Sigmoid colon (tissue), 6 donors: ENCODE measurements at regions not wholly inside any gene's neighbourhood (a gene's known extent, or its start where the extent isn't known, plus 50 kb on each side); places are given as distances from the start of the nearest gene placed in this dataset.

Experiments
- DNase-seq: peaks from one replicate; pipeline ENCODE4 v3.0.0-alpha.2; 2019
- H3K27ac ChIP-seq, 4 donors: fragments of 200-600 bp; sonication (generic); one replicate each; pipeline ENCODE4 v1.5.1; 2016 to 2019; ENCODE audit warnings: mild to moderate bottlenecking in 1 of 4
- H3K27me3 ChIP-seq, 3 donors: fragments of 200-600 bp; sonication (generic); one replicate each; pipeline ENCODE4 v1.5.1; 2019; ENCODE audit warnings: mild to moderate bottlenecking in 1 of 3
- H3K36me3 ChIP-seq, 4 donors: fragments of 200-600 bp; sonication (generic); one replicate each; pipeline ENCODE4 v1.5.1; 2016 to 2019
- H3K4me1 ChIP-seq, 4 donors: fragments of 200-600 bp; sonication (generic); one replicate each; pipeline ENCODE4 v1.5.1; 2017 to 2019
- H3K4me3 ChIP-seq, 4 donors: fragments of 200-600 bp; sonication (generic); one replicate each; pipeline ENCODE4 v1.5.1; 2017 to 2019; ENCODE audit warnings: mild to moderate bottlenecking in 2 of 4, moderate library complexity in 1 of 4
- H3K9me3 ChIP-seq, 4 donors: fragments of 200-600 bp in 3 of 4; sonication (generic) in 3 of 4; one replicate each; pipeline versions ENCODE4 v1.5.1 to v1.6.1; 2013 to 2019
- EP300 ChIP-seq, 4 donors: sonication (generic); formaldehyde crosslinking; IDR thresholded peaks; one replicate each; pipeline ENCODE4 v1.6.1; 2017; ENCODE audit warnings: antibody characterized with exemption in 4 of 4
- POLR2A ChIP-seq, 2 donors: fragments of 450-650 bp; IDR thresholded peaks; one replicate each; pipeline ENCODE4 v1.6.1; 2016; ENCODE audit warnings: antibody characterized with exemption in 2 of 2, mild to moderate bottlenecking in 2 of 2, moderate library complexity in 2 of 2
- POLR2AphosphoS5 ChIP-seq, 4 donors: sonication (generic); formaldehyde crosslinking; IDR thresholded peaks; one replicate each; pipeline ENCODE4 v1.6.1; 2017; ENCODE audit warnings: antibody characterized with exemption in 4 of 4
- WGBS, 2 donors: extraction: QIAGEN DNeasy Blood & Tissue Kit; methylation state at CpG; one replicate each; pipeline ENCODE4 v1.1.7; 2013; 5-methylcytosine and 5-hydroxymethylcytosine counted together
- intact Hi-C: fragments of 100-400 bp; cut with DNase I; formaldehyde crosslinking; loops from one replicate; pipeline ENCODE4 v1.15.1; 2023
- TF ChIP-seq, protein P1 (sequence below), 4 experiments: fragments of 450-650 bp in 3 of 4; fragments of 200-600 bp in 1 of 4; IDR thresholded peaks; one replicate each; pipeline ENCODE4 v1.5.1; 2016 to 2019; ENCODE audit warnings: antibody characterized with exemption in 4 of 4, mild to moderate bottlenecking in 3 of 4, moderate library complexity in 2 of 4
- donor health status: healthy with polysubstance abuse.
- donor health status: healthy.

DNA sequence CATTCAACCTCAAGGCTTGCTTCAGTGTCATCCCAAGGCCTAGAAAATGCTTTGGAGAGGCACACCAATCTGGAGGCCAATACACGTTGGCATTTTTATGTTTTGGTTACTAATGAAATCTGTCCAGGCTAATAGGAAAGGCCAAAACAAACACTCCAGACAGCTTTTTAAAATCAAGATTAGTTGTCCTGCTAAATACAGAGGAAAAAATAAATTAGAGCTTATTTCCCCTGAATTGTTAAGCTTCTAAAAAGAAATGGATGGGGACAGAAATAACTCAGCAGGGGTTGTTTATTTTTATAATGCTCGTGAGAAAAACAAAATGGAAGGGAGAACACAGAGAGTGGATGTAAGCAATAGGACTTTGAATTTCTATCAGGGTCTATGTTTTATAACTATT, 438.5 kb upstream of the LRRC4C start:
- no peak overlapping the region for H3K27ac ChIP-seq
- H3K4me1 ChIP-seq = no peaks in the 10 kb centered on the region
- H3K27me3 ChIP-seq = no peaks in the 10 kb centered on the region
- H3K4me3 ChIP-seq = no peak overlapping the region
- TF ChIP-seq EP300 (IDR thresholded peaks at IDR 0.05) (no peak), POLR2AphosphoS5 (IDR thresholded peaks at IDR 0.05) (no peak), POLR2A (IDR thresholded peaks at IDR 0.05) (no peak)
- TF ChIP-seq, protein P1, sequence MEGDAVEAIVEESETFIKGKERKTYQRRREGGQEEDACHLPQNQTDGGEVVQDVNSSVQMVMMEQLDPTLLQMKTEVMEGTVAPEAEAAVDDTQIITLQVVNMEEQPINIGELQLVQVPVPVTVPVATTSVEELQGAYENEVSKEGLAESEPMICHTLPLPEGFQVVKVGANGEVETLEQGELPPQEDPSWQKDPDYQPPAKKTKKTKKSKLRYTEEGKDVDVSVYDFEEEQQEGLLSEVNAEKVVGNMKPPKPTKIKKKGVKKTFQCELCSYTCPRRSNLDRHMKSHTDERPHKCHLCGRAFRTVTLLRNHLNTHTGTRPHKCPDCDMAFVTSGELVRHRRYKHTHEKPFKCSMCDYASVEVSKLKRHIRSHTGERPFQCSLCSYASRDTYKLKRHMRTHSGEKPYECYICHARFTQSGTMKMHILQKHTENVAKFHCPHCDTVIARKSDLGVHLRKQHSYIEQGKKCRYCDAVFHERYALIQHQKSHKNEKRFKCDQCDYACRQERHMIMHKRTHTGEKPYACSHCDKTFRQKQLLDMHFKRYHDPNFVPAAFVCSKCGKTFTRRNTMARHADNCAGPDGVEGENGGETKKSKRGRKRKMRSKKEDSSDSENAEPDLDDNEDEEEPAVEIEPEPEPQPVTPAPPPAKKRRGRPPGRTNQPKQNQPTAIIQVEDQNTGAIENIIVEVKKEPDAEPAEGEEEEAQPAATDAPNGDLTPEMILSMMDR (IDR thresholded peaks at IDR 0.05) = no peak
- WGBS, 2 donors = 50 to 60% methylated on average over 2 of the region's 2 CpGs
- H3K9me3 ChIP-seq = no peaks in the 10 kb centered on the region
- no peaks in the 10 kb centered on the region for H3K36me3 ChIP-seq
- intact Hi-C loops = no loop called here
- DNase-seq = no peak

DNA sequence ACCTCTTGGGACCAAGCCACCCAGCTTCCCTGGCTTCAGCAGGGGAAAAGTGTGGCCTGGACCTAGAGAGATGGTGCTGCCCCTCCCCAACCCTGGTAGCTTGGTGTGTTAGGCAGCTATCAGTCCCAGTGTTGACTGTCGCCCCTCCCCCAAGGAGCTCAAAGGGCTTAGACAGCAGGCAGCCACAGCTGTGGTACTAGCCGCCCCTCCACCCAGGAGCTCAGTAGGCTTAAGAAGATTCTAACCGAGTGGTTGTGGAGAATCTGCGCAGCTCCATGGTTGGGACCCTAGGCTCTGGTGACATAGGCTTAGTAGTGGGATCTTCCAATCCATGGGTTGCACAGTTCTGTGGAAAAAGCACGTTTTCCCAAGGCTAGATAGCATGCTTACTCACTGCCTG, 458.4 kb upstream of the LRRC4C start:
- no peaks in the 10 kb centered on the region for H3K36me3 ChIP-seq
- H3K27me3 ChIP-seq = no peaks in the 10 kb centered on the region
- H3K27ac ChIP-seq = no peak overlapping the region
- no peaks in the 10 kb centered on the region for H3K4me1 ChIP-seq
- no peak overlapping the region for H3K4me3 ChIP-seq
- peaks cover 0 to 8% (median 1%) of the 10 kb centered on the region in 4 donors for H3K9me3 ChIP-seq
- intact Hi-C loops = no loop called here
- WGBS, 2 donors = 81% methylated on average over 5 of the region's 5 CpGs
- no peak for DNase-seq
- TF ChIP-seq POLR2AphosphoS5 (IDR thresholded peaks at IDR 0.05) = no peak
- TF ChIP-seq, protein P1 (IDR thresholded peaks at IDR 0.05) = no peak
- TF ChIP-seq EP300 (IDR thresholded peaks at IDR 0.05) = no peak
- no peak for TF ChIP-seq POLR2A (IDR thresholded peaks at IDR 0.05)

DNA sequence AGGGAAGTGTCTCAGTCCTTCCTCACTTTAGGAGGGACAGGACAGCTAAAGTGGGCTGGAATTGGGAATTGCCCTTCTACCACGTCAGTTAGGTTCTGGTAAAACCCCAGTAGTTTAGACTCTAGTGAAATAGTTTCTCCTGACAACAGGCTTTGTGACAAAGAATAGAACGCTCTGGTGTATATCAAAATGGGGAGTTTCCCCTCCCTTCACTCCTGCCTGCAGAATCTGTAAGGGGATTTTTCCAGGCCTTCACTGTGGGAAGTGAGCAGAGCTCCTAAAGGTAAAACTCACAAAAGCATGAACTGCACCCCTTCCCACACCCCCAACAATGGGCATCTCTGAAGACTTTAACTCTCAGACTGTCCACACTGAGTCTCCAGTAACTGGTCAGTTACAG, 460.9 kb upstream of the LRRC4C start:
- TF ChIP-seq POLR2AphosphoS5 (IDR thresholded peaks at IDR 0.05) (no peak), EP300 (IDR thresholded peaks at IDR 0.05) (no peak), POLR2A (IDR thresholded peaks at IDR 0.05) (no peak)
- TF ChIP-seq, protein P1 (IDR thresholded peaks at IDR 0.05) = no peak
- intact Hi-C loops = no loop called here
- no peaks in the 10 kb centered on the region for H3K36me3 ChIP-seq
- H3K4me1 ChIP-seq = no peaks in the 10 kb centered on the region
- WGBS, 2 donors = 57 to 66% methylated on average over 2 of the region's 2 CpGs
- H3K27me3 ChIP-seq = no peaks in the 10 kb centered on the region
- DNase-seq = no peak
- H3K27ac ChIP-seq = no peak overlapping the region
- H3K4me3 ChIP-seq = no peak overlapping the region
- peaks cover 0 to 2% (median 0%) of the 10 kb centered on the region in 4 donors for H3K9me3 ChIP-seq

DNA sequence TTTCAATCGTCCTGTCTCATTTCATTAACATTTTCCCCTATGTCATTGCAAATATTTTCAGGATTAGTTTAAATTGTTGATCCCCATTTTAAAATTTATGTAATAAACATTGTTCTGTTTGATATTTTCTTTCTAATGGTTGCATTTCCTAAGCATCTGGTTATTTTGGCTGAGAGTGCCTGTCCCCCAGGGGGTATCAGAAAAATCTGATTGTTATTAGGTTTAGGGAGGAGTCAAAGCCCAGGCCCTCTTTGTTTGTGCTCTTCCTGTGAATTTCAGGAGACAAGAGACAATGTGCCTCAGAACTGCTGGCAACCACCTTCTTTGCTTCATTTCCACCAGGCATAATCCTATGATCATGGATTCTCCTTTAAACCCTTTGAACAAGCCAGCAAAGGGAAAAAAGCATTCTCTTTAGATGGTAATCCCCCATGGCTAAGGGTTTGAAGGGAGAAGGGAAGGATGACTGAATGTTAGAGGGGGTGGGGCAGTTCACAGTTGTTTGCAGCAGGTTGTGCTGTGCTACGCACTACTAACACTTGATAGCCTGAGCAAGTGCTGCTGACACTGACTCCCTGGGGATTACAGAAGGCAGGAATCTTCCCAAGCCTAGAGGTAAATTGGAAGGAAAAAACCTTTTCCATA, 462.4 kb upstream of the LRRC4C start:
- intact Hi-C loops = no loop called here
- Histone ChIP-seq H3K36me3 (no peaks in the 10 kb centered on the region), H3K4me1 (no peaks in the 10 kb centered on the region), H3K4me3 (no peak overlapping the region), H3K27me3 (no peaks in the 10 kb centered on the region), H3K9me3 (peaks cover 0 to 2% (median 0%) of the 10 kb centered on the region in 4 donors), H3K27ac (no peak overlapping the region)
- no peak for TF ChIP-seq POLR2A (IDR thresholded peaks at IDR 0.05)
- no peak for DNase-seq
- WGBS, 2 donors = 61 to 77% methylated on average over 2 of the region's 2 CpGs

DNA sequence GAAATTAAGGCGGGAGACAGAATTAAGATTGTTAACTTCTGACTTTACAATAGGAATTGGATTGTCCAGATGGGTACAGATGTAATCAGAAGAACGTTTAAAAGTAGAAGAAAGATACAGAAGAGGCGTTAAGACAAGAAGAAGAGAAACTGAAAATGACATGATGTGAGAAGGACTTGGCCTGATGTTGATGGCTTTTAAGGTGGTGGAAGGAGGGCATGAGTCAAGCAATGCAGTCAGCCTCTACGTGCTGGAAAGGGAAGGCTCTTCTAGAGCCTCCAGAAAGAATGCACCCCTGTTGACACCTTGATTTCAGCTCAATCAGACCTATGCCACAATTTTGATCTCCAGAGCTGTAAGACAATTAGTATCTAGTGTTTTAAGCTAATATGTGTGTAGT, 466.9 kb upstream of the LRRC4C start:
- 80 to 83% methylated on average over 4 of the region's 4 CpGs for WGBS, 2 donors
- TF ChIP-seq, protein P1 (IDR thresholded peaks at IDR 0.05) = no peak
- TF ChIP-seq EP300 (IDR thresholded peaks at IDR 0.05) (no peak), POLR2A (IDR thresholded peaks at IDR 0.05) (no peak), POLR2AphosphoS5 (IDR thresholded peaks at IDR 0.05) (no peak)
- Histone ChIP-seq H3K4me3 (no peak overlapping the region), H3K27ac (no peak overlapping the region), H3K27me3 (no peaks in the 10 kb centered on the region), H3K4me1 (no peaks in the 10 kb centered on the region), H3K9me3 (peaks cover 0 to 2% (median 0%) of the 10 kb centered on the region in 4 donors), H3K36me3 (no peaks in the 10 kb centered on the region)
- intact Hi-C loops = no loop called here
- DNase-seq = no peak
